VCaP (cell line): ENCODE measurements at regions not wholly inside any gene's neighbourhood (a gene's known extent, or its start where the extent isn't known, plus 50 kb on each side); places are given as distances from the start of the nearest gene placed in this dataset.
A peak's percentile ranks its signal among the peaks of the same experiment; 100 is the strongest.

ENCODE experiments used
- H3K27ac ChIP-seq: fragments of 450-650 bp; 2 replicates; pipeline ENCODE4 v1.5.1; 2017
- CTCF ChIP-seq: fragments of 450-650 bp; conservative IDR thresholded peaks from 2 replicates; pipeline ENCODE4 v1.5.1; 2017; ENCODE audit warnings: mild to moderate bottlenecking, moderate library complexity

- no peak for TF ChIP-seq CTCF
Measured at GRCh38 chr12:80032946-80033345, 66.4 kb upstream of the OTOGL start.

GRCh38 chr12:80031229-80031628 lies 68.1 kb upstream of the OTOGL start:
- no peak for TF ChIP-seq CTCF
- H3K27ac ChIP-seq, result peak overlapping the region; percentile 66

More at GRCh38 chr12:80032946-80033345, 66.4 kb upstream of the OTOGL start:
- no peak overlapping the region for H3K27ac ChIP-seq

GRCh38 chr12:80025638-80026037 lies 73.7 kb upstream of the OTOGL start:
- no peak overlapping the region for H3K27ac ChIP-seq
- TF ChIP-seq CTCF, result no peak

GRCh38 chr12:80019691-80020090 lies 79.6 kb upstream of the OTOGL start:
- no peak overlapping the region for H3K27ac ChIP-seq
- no peak for TF ChIP-seq CTCF

- H3K27ac ChIP-seq, result no peak overlapping the region
- TF ChIP-seq CTCF, result no peak
Measured at GRCh38 chr12:80018119-80018518, 81.2 kb upstream of the OTOGL start.

GRCh38 chr12:80017261-80017870 lies 82.0 kb upstream of the OTOGL start:
- no peak for TF ChIP-seq CTCF
- no peak overlapping the region for H3K27ac ChIP-seq

GRCh38 chr12:80016684-80017083 lies 81.8 kb upstream of the PPP1R12A start:
- H3K27ac ChIP-seq, result no peak overlapping the region
- no peak for TF ChIP-seq CTCF
